BE2C (cell line): ENCODE measurements at regions not wholly inside any gene's neighbourhood (a gene's known extent, or its start where the extent isn't known, plus 50 kb on each side); places are given as distances from the start of the nearest gene placed in this dataset.

ENCODE experiments used
- DNase-seq: peaks from one replicate; pipeline ENCODE4 v3.0.0-alpha.2; 2020
- H3K27me3 ChIP-seq: fragments of 250-450 bp; sonication (Bioruptor Pico); 2 replicates; pipeline ENCODE4 v1.5.1; 2020; ENCODE audit warnings: mild to moderate bottlenecking
- H3K36me3 ChIP-seq: fragments of 250-450 bp; sonication (Bioruptor Pico); 2 replicates; pipeline ENCODE4 v1.5.1; 2020; ENCODE audit warnings: mild to moderate bottlenecking
- H3K4me1 ChIP-seq: fragments of 250-450 bp; sonication (Bioruptor Pico); 2 replicates; pipeline ENCODE4 v1.5.1; 2020
- H3K4me3 ChIP-seq: 2 replicates; pipeline ENCODE4 v1.5.1; 2011; ENCODE audit warnings: low read depth, low read length
- H3K9me3 ChIP-seq: fragments of 250-450 bp; sonication (Bioruptor Pico); 2 replicates; pipeline ENCODE4 v1.5.1; 2020
- CTCF ChIP-seq: IDR thresholded peaks from 2 replicates; pipeline ENCODE4 v1.5.1; 2012; ENCODE audit warnings: mild to moderate bottlenecking, low read depth, low read length

- H3K4me3 ChIP-seq: no peak overlapping the region
- H3K27me3 ChIP-seq: no peaks in the 10 kb centered on the region
- H3K4me1 ChIP-seq: peaks cover 5% of the 10 kb centered on the region
- DNase-seq: no peak
- no peaks in the 10 kb centered on the region for H3K36me3 ChIP-seq
- TF ChIP-seq CTCF: no peak
- no peaks in the 10 kb centered on the region for H3K9me3 ChIP-seq
Observed at GRCh38 chr9:88938189-88938588, 53.1 kb upstream of the S1PR3 start.
